AG09319 (cell line): ENCODE measurements at regions not wholly inside any gene's neighbourhood (a gene's known extent, or its start where the extent isn't known, plus 50 kb on each side); places are given as distances from the start of the nearest gene placed in this dataset.

ENCODE experiments used
- DNase-seq: peaks from one replicate; pipeline ENCODE4 v3.0.0-alpha.2; 2010; ENCODE audit warnings: low read depth; ENCODE audit errors: extremely low read depth
- CTCF ChIP-seq: IDR thresholded peaks from 2 replicates; pipeline ENCODE4 v1.5.1; 2011; ENCODE audit warnings: low read depth, mild to moderate bottlenecking, inconsistent platforms, low read length, moderate library complexity

DNA sequence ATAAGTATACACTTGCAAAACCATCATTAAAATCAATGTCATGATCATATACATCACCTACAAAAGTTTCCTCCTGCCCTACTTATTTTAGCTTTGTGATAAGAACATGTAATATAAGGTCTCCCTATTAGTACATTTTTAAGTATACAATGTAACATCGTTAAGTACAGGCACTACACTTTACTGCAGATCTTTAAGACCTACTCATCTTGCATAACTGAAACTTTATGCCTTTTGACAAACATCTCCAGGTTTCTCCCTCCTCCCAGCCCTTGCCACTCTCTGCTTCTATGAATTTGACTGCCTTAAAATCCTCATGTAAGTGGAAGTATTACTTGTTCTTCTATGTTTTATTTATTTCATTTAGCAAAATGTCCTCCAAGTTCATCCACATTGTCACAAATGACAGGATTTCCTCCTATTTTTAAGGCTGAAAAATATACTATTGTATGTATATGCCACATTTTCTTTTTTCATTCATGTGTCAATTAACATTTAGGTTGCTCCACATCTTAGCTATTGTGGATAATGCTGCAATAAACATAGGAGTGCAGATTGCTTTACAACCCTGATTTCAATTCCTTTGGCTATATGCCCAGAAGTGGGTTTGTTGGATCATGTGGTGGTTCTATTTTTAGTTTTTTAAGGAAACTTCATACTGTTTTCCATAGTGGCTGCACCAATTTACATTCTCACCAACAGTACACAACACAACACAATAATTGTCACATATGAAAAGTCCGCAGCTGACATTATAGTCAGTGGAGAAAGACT is 471.1 kb upstream of the ANO3 start:
- DNase-seq: no peak
- no peak for TF ChIP-seq CTCF

- TF ChIP-seq CTCF: no peak
- DNase-seq: no peak
Measured at GRCh38 chr11:25862159-25862558, 469.8 kb upstream of the ANO3 start.

DNA sequence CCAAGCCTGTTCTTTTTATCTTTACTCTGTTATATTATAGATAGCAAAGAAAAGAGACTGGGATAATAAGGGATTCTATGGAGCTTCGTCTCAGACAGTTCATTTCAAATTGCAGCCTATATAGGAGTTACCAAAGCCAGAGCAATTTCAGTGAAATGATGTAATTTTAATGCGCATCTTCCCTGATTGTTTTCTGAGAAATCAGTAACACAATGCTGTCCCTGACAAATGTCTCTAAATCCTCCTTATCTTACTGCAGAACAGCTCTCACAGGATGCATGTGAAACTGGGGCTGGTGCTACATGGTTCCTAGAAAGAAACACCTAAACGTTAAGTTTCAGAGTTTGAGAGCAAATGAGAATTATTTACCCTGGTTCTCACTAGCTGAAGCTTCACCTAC is 467.9 kb upstream of the ANO3 start:
- TF ChIP-seq CTCF: no peak
- no peak for DNase-seq

GRCh38 chr11:25876456-25876965 is 455.4 kb upstream of the ANO3 start:
- DNase-seq: no peak
- TF ChIP-seq CTCF: no peak

DNA sequence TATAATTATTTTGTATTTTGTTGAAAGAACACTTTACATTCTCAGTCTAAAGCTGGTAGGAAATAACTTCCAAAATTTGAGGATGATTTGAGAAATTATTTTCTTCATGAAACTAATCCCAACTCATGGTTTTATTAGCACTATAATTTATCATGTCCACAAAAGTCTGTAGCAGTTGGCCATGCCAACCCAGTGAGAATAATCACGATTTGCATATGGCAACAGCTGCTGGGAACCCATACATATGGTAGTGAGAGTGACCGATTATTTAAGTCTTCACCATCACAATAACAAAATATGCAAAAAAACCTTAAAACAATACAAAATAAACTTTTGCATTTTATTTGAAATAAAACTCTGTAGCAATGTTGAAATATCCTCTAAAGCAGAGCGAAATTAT is 445.9 kb upstream of the ANO3 start:
- no peak for TF ChIP-seq CTCF
- no peak for DNase-seq

DNA sequence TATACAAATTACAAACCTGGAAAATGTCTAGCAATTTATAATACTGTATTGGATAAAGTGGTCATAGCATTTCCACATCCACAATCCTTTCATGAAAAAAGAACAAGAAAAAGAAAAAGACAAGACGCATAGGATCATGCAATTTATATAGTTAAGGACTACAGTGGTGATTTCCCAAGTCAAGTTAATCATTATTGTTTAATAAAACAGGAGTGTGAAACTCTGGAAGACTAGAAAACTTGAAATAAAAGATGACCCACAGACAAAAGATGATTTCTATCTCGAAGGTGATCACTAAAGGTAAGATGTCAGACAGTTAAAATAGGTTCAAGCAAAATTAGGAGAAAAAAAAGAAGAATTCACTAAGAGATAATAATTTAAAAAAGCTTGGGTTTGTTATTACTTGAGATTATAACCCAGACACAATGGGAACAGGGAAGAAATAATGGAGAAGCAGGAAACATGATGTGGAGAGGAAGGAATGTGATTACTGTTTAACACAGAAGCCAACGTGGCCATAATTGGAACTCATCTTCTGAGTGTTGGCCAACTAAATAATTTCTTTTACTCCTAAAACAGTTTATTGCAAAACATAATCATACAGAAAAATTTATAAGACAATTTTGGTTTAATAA is 441.2 kb upstream of the ANO3 start:
- no peak for TF ChIP-seq CTCF
- no peak for DNase-seq

DNA sequence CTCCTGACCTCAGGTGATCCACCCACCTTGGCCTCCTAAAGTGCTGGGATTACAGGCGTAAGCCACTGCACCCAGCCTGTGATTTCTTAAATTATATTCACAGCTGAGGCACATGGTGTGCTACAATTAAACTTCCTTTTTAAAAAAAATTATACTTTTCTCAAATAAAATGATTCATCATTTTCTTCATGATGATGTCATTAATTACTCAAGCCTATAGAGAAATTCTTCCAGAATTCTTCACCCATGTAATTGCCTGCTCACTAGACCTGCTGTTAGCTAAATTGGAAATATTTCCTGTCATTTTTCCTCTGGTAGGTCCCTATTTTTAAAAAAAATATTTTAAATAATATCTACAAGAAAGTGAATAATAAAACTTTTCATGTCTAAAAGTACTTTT is 440.0 kb upstream of the ANO3 start:
- no peak for TF ChIP-seq CTCF
- no peak for DNase-seq
